ENCODE measurements at regions not wholly inside any gene's neighbourhood (a gene's known extent, or its start where the extent isn't known, plus 50 kb on each side); places are given as distances from the start of the nearest gene placed in this dataset.
"Not testable (repeated sequence)": the region's sequence is repeated elsewhere in the genome, so short reads cannot be mapped to it uniquely, and the experiment has no call there.

DNA sequence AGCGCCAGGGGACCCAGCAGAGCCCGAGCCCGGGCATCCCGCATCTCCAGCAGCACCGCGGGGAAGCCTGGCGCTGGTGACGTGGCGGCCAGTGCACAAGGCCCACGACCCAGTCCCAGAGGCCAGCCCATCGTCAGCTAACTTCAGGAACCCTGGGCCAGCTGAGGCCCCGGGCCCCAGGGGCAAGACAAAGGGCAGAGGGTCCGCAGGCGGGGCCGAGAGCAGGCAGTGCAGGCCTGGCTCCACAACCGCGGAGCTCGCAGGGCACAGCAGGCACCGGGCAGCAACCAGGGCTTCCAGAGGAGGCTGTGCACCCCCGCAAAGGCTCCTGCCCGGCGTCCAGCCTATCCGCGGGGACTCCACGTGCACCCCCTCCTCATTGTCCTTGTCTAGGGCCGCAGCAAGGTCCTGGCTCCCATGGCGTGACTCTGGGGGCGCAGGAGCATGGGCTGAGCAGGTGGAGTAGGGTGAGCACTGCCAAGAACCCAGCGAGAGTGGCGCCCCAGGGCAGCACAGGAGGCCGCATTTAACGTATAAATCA is 352.5 kb downstream of the KCNJ18 start:
- DNase-seq: not testable (repeated sequence)

GRCh38 chr17:22047521-22047920 is 355.2 kb downstream of the KCNJ18 start:
- not testable (repeated sequence) for DNase-seq

GRCh38 chr17:22048226-22048625 is 355.9 kb downstream of the KCNJ18 start:
- DNase-seq: not testable (repeated sequence)

DNA sequence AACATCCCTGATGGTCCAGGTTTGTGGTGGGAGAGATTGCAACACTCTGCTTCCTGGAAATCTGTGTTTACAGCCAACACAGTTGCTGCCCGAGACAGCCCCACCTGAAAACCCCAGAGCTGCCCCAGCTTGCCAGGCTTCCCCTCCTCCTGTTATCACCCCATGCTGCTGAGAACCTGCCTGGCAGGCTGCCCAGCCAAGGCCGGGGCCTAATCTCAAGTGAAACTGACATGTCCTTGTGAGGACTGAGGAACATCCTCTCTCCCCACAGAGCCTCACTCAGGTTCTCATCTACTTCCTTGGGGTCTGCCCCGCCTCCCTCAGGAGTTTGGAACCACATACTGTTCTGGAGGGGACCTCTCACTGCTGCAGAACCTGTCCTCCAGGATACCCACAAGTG is 358.4 kb downstream of the KCNJ18 start:
- not testable (repeated sequence) for DNase-seq

GRCh38 chr17:22052715-22053114 is 360.4 kb downstream of the KCNJ18 start:
- not testable (repeated sequence) for DNase-seq

DNA sequence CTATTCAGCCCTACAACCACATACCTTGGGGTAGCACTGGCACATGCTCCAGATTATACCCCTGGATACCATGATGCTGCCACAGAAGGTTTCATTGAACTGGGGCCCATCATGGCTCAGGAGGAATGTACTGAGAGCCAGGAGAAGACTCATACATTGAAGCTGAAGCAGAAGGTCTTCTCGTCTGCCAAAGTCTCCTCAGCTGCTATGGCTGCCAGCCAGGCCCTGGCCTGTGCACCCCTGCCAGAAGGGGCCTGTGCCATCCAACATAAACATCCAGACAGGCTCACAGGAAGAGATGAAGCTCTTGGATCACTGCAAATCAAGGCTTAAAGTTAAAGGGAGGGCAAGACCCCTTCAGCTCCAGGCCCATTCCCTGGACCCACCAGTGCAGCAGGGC is 364.2 kb downstream of the KCNJ18 start:
- not testable (repeated sequence) for DNase-seq

GRCh38 chr17:22075918-22076317 is 383.6 kb downstream of the KCNJ18 start:
- not testable (repeated sequence) for DNase-seq

DNA sequence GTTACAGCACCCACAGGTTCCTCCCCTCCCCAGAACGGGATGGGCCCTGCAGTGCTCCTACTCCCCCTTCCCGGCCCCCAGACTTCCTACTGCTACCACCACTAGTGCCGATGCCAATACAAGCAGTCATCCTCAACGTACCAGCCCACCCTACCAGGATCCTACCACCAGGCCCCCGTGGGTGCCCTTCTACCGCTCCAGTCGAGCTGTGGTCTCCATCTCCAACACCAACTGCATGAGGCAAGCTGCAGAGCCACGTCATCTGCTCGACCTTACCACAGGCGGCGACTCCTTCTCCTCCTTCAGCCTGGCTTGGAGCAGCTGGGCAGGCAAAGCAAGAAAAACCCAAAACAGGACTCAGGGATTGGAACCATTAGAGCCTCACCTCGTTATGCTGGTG is 396.3 kb downstream of the KCNJ18 start:
- DNase-seq: not testable (repeated sequence)

GRCh38 chr17:22090263-22090935 is 398.1 kb downstream of the KCNJ18 start:
- no peak for TF ChIP-seq POLR2A (IDR thresholded peaks at IDR 0.05; ENCODE audit: low read length)
- no peak for TF ChIP-seq GATA1 (IDR thresholded peaks at IDR 0.05; ENCODE audit: low read depth, low read length)
- DNase-seq: no peak

DNA sequence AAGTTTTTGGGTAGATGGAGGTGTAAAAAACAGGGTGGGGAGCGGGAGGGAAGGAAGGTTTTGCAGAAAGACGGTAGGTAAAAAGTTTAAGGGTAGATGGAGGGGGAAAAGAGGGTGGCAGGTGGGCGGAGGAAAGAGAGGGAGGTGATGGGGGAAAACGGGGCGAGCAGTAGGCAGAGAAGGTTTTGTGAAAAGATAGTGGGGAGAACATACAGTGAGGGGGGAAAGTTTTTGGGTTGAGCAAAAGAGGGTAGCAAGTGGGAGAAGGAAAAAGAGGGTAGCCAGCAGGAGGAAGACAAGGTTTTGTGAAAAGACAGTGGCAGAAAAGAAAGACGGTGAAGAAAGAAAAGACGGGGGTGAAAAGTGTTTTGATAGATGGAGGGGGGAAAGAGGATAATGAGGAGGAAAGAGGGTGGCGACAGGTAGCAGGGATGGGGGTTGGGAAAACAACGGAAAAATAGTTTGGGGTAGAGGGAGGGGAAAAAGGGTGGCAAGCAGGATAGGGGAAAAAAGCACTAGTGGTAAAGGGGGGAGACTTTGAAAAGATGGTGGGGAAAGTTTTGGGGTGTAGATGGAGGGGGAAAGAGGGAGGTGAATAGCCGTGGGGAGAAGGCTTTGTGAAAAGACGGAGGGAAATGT is 398.8 kb downstream of the KCNJ18 start:
- not testable (repeated sequence) for DNase-seq

- not testable (repeated sequence) for DNase-seq
These were observed 399.5 kb downstream of the KCNJ18 start for GRCh38 chr17:22091840-22092239.

- DNase-seq: not testable (repeated sequence)
These were observed 403.1 kb downstream of the KCNJ18 start for GRCh38 chr17:22095414-22095813.

- DNase-seq: not testable (repeated sequence)
These were observed 407.3 kb downstream of the KCNJ18 start for GRCh38 chr17:22099633-22100032.

DNA sequence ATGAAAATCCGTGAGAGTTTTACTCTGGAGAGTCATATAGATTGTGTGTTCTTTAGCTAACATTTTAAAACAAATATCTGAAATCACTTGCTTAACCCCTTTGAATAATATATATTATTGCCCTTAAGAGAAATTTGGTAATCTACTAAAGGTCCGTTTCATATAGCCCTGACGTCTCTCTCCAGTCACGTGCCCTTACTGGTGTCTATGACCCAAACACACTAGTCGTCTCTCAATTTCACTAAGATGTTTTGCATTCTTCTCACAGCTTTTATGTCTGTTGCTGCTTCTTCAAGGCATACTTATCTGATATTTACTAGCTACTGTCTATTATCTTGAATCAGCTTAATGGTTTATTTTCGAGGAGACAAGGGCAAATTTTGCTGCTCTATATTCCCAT is 409.9 kb downstream of the KCNJ18 start:
- DNase-seq: no peak
- no peak for TF ChIP-seq POLR2A (IDR thresholded peaks at IDR 0.05; ENCODE audit: low read length)
- TF ChIP-seq GATA1 (IDR thresholded peaks at IDR 0.05; ENCODE audit: low read depth, low read length): no peak

DNA sequence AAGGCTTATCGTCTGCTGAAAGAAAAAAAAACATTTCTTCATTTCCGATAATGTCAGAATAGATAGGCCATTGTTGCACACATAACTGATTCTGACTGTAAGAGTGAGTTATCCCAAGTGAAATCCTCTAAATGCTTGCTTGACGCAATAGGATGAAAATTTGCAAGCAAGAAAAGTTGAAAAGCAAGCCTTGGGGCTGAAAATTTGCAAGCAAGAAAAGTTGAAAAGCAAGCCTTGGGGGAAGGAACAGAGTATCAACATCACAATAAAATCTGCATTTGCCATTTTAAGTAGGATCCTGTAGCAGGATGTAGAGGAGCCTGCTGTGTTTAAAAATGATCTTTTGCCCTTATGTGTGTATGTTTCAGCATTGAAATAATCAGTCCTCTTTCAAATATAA is 424.4 kb downstream of the KCNJ18 start:
- DNase-seq: not testable (repeated sequence)

DNA sequence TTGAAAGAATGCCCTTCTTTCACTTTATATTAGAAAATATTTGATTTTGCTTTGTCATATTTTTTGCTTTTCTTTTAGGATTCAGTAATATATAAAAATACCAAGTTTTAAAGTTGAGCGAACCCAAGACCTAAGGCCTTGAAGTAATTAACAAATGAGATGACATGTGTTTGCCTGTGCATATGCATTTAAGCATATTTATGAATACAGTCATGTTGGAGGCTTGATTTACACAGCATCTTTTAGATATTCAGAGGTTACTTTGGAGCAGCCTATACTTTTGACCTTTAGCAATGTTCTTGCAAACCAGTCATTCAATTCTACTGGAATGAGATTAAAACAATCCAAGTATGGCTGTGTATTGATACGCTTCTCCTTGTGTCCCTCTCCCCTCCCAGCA is 425.1 kb downstream of the KCNJ18 start:
- DNase-seq: not testable (repeated sequence)

GRCh38 chr17:22119016-22119415 is 426.7 kb downstream of the KCNJ18 start:
- not testable (repeated sequence) for DNase-seq

GRCh38 chr17:22119751-22120150 is 427.4 kb downstream of the KCNJ18 start:
- DNase-seq: not testable (repeated sequence)
